B cell (primary cell): ENCODE measurements at regions not wholly inside any gene's neighbourhood (a gene's known extent, or its start where the extent isn't known, plus 50 kb on each side); places are given as distances from the start of the nearest gene placed in this dataset.

Experiments used
- ATAC-seq: fragments of 200-7000 bp; cut with Tn5 transposase; one replicate; pipeline ENCODE4 v1.10.0; 2021; ENCODE audit warnings: low read depth, mild to moderate bottlenecking, moderate number of reproducible peaks, moderate library complexity
- CTCF ChIA-PET: fragments of 350-600 bp; sonication (Branson Sonifier 250); formaldehyde crosslinking; loops from one replicate; lab custom pipeline; 2021; ENCODE audit warnings: antibody characterized with exemption, inconsistent platforms; lab: Charles Lee
- POLR2A ChIA-PET: fragments of 350-600 bp; sonication (Branson Sonifier 250); formaldehyde crosslinking; loops from one replicate; lab custom pipeline; 2021; ENCODE audit warnings: antibody characterized with exemption; lab: Charles Lee
- DNase-seq: peaks from one replicate; pipeline ENCODE4 v3.0.0; 2013
- H2AFZ ChIP-seq: 2 replicates; pipeline ENCODE4 v1.6.1; 2012; ENCODE audit warnings: mild to moderate bottlenecking, low read depth, low read length; ENCODE audit not compliant: insufficient read depth, poor library complexity, severe bottlenecking
- H3K27ac ChIP-seq, 2 donors: 1 replicate in 1 of 2; 2 replicates in 1 of 2; pipeline ENCODE4 v1.5.1; 2012 to 2013; ENCODE audit warnings: low read length in 2 of 2, mild to moderate bottlenecking in 2 of 2, moderate library complexity in 1 of 2
- H3K27me3 ChIP-seq, 4 experiments: fragments of 200-600 bp in 1 of 4; sonication (generic) in 1 of 4; replicated peaks in 1 of 4; 1 replicate in 2 of 4; 2 replicates in 2 of 4; pipeline versions ENCODE4 v1.6.1 to v1.7.0; 2013 to 2016; ENCODE audit warnings: low read length in 3 of 4, mild to moderate bottlenecking in 2 of 4, mixed read lengths in 1 of 4, moderate library complexity in 1 of 4; ENCODE audit not compliant: insufficient read depth in 4 of 4, control insufficient read depth in 3 of 4; ENCODE audit errors: control extremely low read depth in 1 of 4
- H3K36me3 ChIP-seq, 2 experiments: replicated peaks in 1 of 2; 1 replicate in 1 of 2; 2 replicates in 1 of 2; pipeline versions ENCODE4 v1.6.1 to v1.7.1; 2013; ENCODE audit warnings: low read length in 1 of 2; ENCODE audit not compliant: insufficient read depth in 2 of 2, control insufficient read depth in 1 of 2; ENCODE audit errors: control extremely low read depth in 1 of 2, extremely low read depth in 1 of 2
- H3K4me1 ChIP-seq, 2 donors: fragments of 200-600 bp in 1 of 2; sonication (generic) in 1 of 2; 1 replicate in 1 of 2; 2 replicates in 1 of 2; pipeline versions ENCODE4 v1.5.1 to v1.6.1; 2013 to 2017; ENCODE audit warnings: low read length in 2 of 2; ENCODE audit not compliant: control insufficient read depth in 2 of 2, insufficient read depth in 2 of 2
- H3K4me2 ChIP-seq: replicated peaks from 2 replicates; pipeline ENCODE3; 2012; ENCODE audit warnings: mild to moderate bottlenecking, low read depth, low read length; ENCODE audit not compliant: poor library complexity, severe bottlenecking
- H3K4me3 ChIP-seq, 5 experiments: fragments of 200-600 bp in 1 of 5; sonication (generic) in 1 of 5; 1 replicate in 3 of 5; 2 replicates in 2 of 5; pipeline versions ENCODE4 v1.5.1 to v1.7.0; 2011 to 2016; ENCODE audit warnings: low read length in 4 of 5, mild to moderate bottlenecking in 4 of 5, low read depth in 2 of 5, control low read depth in 1 of 5, moderate library complexity in 1 of 5; ENCODE audit not compliant: insufficient read depth in 1 of 5; ENCODE audit errors: control extremely low read depth in 1 of 5, extremely low read depth in 1 of 5
- H3K79me2 ChIP-seq: fragments of 200-600 bp; sonication (generic); one replicate; pipeline ENCODE4 v1.6.0; 2016; ENCODE audit warnings: low read length; ENCODE audit not compliant: control insufficient read depth, insufficient read depth
- H3K9ac ChIP-seq: fragments of 200-600 bp; sonication (generic); 2 replicates; pipeline ENCODE4 v1.6.1; 2017; ENCODE audit warnings: mild to moderate bottlenecking, low read length, moderate library complexity
- H3K9me3 ChIP-seq, 3 donors: one replicate each; pipeline versions ENCODE4 v1.6.1 to v1.7.1; 2013; ENCODE audit warnings: low read length in 2 of 3; ENCODE audit not compliant: control insufficient read depth in 2 of 3, insufficient read depth in 1 of 3; ENCODE audit errors: control extremely low read depth in 1 of 3
- H4K20me1 ChIP-seq: 2 replicates; pipeline ENCODE4 v1.6.0; 2012; ENCODE audit warnings: mild to moderate bottlenecking, low read length; ENCODE audit not compliant: insufficient read depth, control insufficient read depth, poor library complexity, severe bottlenecking
- H3K27ac Mint-ChIP-seq: one replicate; pipeline ENCODE4 v1.8.0; 2021; ENCODE audit warnings: mixed read lengths
- H3K27me3 Mint-ChIP-seq: one replicate; pipeline ENCODE4 v1.8.0; 2021; ENCODE audit warnings: mixed read lengths
- H3K4me1 Mint-ChIP-seq: one replicate; pipeline ENCODE4 v1.8.0; 2021; ENCODE audit warnings: mixed read lengths
- H3K4me3 Mint-ChIP-seq: one replicate; pipeline ENCODE4 v1.8.0; 2021; ENCODE audit warnings: mixed read lengths
- H3K9me3 Mint-ChIP-seq: one replicate; pipeline ENCODE4 v1.8.0; 2022; ENCODE audit warnings: mixed read lengths; ENCODE audit not compliant: insufficient read depth
- EZH2 ChIP-seq: IDR thresholded peaks from 2 replicates; pipeline ENCODE4 v1.6.1; 2012; ENCODE audit warnings: borderline replicate concordance, low read depth, mild to moderate bottlenecking, moderate library complexity, low read length; ENCODE audit not compliant: insufficient read depth, poor library complexity, severe bottlenecking
- WGBS: methylation state at CpG from one replicate; pipeline ENCODE4 v1.1.5; 2013; ENCODE audit warnings: missing lambda C conversion rate; ENCODE audit not compliant: insufficient coverage; 5-methylcytosine and 5-hydroxymethylcytosine counted together
- intact Hi-C: fragments of 100-400 bp; cut with micrococcal nuclease; formaldehyde crosslinking; loops from one replicate; pipeline ENCODE4 v1.10.0; 2022
- TF ChIP-seq, protein P1 (sequence below): fragments of 200-600 bp; IDR thresholded peaks from one replicate; pipeline ENCODE4 v1.8.0; 2022; ENCODE audit warnings: antibody characterized with exemption, mild to moderate bottlenecking

DNA sequence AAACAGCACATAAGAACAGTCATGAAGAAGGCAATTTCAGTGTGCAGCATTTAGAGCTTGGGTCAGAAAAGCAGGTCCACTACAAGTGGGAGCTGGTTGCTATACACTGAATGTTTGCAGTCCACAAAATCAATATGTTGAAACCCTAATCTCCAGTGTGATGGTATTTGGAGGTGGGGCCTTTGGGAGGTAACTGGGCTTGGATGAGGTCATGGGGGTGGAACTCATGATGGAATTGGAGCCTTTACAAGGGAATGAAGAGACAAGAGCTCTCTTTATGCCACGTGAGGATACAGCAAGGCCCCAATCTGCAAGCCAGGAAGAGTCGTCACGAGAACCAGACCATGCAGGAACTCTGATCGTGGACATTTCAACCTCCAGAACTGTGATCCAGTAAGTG is 216.7 kb upstream of the SLC35B3 start:
- H3K27me3 ChIP-seq = no peaks in the 10 kb centered on the region
- no peak overlapping the region for H3K9ac ChIP-seq
- Mint-ChIP-seq H3K27me3 (no peaks in the 10 kb centered on the region), H3K9me3 (peaks cover 4% of the 10 kb centered on the region), H3K4me3 (no peak overlapping the region), H3K4me1 (no peaks in the 10 kb centered on the region), H3K27ac (no peak overlapping the region)
- TF ChIP-seq, protein P1, sequence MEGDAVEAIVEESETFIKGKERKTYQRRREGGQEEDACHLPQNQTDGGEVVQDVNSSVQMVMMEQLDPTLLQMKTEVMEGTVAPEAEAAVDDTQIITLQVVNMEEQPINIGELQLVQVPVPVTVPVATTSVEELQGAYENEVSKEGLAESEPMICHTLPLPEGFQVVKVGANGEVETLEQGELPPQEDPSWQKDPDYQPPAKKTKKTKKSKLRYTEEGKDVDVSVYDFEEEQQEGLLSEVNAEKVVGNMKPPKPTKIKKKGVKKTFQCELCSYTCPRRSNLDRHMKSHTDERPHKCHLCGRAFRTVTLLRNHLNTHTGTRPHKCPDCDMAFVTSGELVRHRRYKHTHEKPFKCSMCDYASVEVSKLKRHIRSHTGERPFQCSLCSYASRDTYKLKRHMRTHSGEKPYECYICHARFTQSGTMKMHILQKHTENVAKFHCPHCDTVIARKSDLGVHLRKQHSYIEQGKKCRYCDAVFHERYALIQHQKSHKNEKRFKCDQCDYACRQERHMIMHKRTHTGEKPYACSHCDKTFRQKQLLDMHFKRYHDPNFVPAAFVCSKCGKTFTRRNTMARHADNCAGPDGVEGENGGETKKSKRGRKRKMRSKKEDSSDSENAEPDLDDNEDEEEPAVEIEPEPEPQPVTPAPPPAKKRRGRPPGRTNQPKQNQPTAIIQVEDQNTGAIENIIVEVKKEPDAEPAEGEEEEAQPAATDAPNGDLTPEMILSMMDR = no peak
- no peak for TF ChIP-seq EZH2
- 93% methylated on average over 4 of the region's 4 CpGs for WGBS
- H3K36me3 ChIP-seq = no peaks in the 10 kb centered on the region
- ChIA-PET POLR2A (no interaction called here), CTCF (no interaction called here)
- intact Hi-C loops = no loop called here
- ATAC-seq (no peak), DNase-seq (no peak)
- no peak overlapping the region for H3K4me3 ChIP-seq
- H3K79me2 ChIP-seq = no peaks in the 10 kb centered on the region
- H3K9me3 ChIP-seq = no peaks in the 10 kb centered on the region
- no peak overlapping the region for H3K4me2 ChIP-seq
- H3K27ac ChIP-seq = no peak overlapping the region
- H3K4me1 ChIP-seq = no peaks in the 10 kb centered on the region
- no peaks in the 10 kb centered on the region for H4K20me1 ChIP-seq
- no peak overlapping the region for H2AFZ ChIP-seq

DNA sequence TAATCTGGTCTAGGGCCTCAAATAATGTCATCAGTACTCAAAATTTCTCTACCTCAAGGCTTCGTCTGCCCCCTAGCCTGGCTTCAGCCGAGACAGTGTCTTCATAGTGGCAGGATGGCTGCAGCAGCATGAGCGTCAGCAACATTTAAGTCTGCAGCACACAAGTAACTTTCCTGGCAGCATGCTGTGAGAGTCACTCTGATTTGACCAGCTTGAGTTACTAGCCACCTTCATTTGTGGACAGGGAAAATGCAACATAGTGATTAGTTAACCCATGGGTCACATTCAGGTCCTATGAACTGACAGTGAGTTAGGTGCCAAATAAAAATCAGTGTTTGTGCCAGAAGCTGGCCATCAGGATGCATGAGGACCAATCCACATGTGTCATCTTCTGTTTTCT is 209.9 kb upstream of the SLC35B3 start:
- intact Hi-C loops = no loop called here
- DNase-seq (no peak), ATAC-seq (no peak)
- no peaks in the 10 kb centered on the region for H4K20me1 ChIP-seq
- Mint-ChIP-seq H3K9me3 (peaks cover 11% of the 10 kb centered on the region), H3K27me3 (no peaks in the 10 kb centered on the region), H3K4me3 (no peak overlapping the region), H3K27ac (no peak overlapping the region), H3K4me1 (no peaks in the 10 kb centered on the region)
- no peak overlapping the region for H3K4me2 ChIP-seq
- H3K4me3 ChIP-seq = no peak overlapping the region
- no peaks in the 10 kb centered on the region for H3K4me1 ChIP-seq
- WGBS = 88% methylated on average over 3 of the region's 3 CpGs
- peaks cover 0 to 4% (median 0%) of the 10 kb centered on the region in 3 donors for H3K9me3 ChIP-seq
- CTCF ChIA-PET = no interaction called here
- POLR2A ChIA-PET = no interaction called here
- H3K9ac ChIP-seq = no peak overlapping the region
- TF ChIP-seq EZH2 = no peak
- TF ChIP-seq, protein P1 = no peak
- H3K27ac ChIP-seq = no peak overlapping the region
- H3K79me2 ChIP-seq = no peaks in the 10 kb centered on the region
- H3K27me3 ChIP-seq = no peaks in the 10 kb centered on the region
- H3K36me3 ChIP-seq = no peaks in the 10 kb centered on the region
- H2AFZ ChIP-seq = no peak overlapping the region
